ENCODE measurements at regions not wholly inside any gene's neighbourhood (a gene's known extent, or its start where the extent isn't known, plus 50 kb on each side); places are given as distances from the start of the nearest gene placed in this dataset.
A peak's percentile ranks its signal among the peaks of the same experiment; 100 is the strongest.

DNA sequence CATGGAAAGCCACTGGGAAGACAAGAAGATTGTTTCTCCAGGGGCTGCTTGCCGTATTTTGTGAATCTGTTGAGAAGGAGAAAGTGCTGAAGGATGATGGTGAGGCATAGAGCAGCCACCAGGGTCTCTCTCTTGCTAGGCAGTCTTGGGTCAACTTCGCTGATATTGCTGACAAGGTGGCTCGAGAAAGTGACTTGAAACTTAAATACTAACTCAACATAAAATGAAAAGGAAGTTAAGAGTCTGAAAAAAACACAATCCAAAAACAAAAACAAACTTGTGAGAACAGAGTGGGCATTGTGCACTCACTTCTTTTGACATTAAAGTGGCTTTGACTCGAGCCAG, 90.1 kb downstream of the CHST2 start:
- no peaks in the 10 kb centered on the region for H3K27me3 ChIP-seq (ENCODE audit: control insufficient read depth in 2 of 2, insufficient read depth in 2 of 2, low read length in 2 of 2)
- peaks cover 0 to 3% of the 10 kb centered on the region in 2 donors for H3K9me3 ChIP-seq (replicated peaks in 1 of 2; ENCODE audit: control insufficient read depth in 1 of 2, insufficient read depth in 1 of 2, low read length in 2 of 2)
- TF ChIP-seq, protein P1, sequence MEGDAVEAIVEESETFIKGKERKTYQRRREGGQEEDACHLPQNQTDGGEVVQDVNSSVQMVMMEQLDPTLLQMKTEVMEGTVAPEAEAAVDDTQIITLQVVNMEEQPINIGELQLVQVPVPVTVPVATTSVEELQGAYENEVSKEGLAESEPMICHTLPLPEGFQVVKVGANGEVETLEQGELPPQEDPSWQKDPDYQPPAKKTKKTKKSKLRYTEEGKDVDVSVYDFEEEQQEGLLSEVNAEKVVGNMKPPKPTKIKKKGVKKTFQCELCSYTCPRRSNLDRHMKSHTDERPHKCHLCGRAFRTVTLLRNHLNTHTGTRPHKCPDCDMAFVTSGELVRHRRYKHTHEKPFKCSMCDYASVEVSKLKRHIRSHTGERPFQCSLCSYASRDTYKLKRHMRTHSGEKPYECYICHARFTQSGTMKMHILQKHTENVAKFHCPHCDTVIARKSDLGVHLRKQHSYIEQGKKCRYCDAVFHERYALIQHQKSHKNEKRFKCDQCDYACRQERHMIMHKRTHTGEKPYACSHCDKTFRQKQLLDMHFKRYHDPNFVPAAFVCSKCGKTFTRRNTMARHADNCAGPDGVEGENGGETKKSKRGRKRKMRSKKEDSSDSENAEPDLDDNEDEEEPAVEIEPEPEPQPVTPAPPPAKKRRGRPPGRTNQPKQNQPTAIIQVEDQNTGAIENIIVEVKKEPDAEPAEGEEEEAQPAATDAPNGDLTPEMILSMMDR (IDR thresholded peaks at IDR 0.05), result no peak
- Mint-ChIP-seq H3K9me3 (peaks cover 0 to 7% (median 2%) of the 10 kb centered on the region in 7 donors), H3K4me1 (peaks cover 7% of the 10 kb centered on the region), H3K27me3 (ENCODE audit: low read depth in 3 of 3) (peaks cover 0 to 2% (median 0%) of the 10 kb centered on the region in 3 donors), H3K4me3 (no peak overlapping the region), H3K27ac (no peak overlapping the region), H3K36me3 (no peaks in the 10 kb centered on the region)
- H3K27ac ChIP-seq (ENCODE audit: low read depth in 1 of 2, low read length in 2 of 2), result no peak overlapping the region
- no peak overlapping the region for H2AFZ ChIP-seq (ENCODE audit: insufficient read depth, low read depth, low read length, poor library complexity, severe bottlenecking)
- H4K20me1 ChIP-seq (ENCODE audit: insufficient read depth, low read length), result no peaks in the 10 kb centered on the region
- H3K4me3 ChIP-seq (replicated peaks in 1 of 3; ENCODE audit: low read depth in 2 of 3, low read length in 3 of 3), result no peak overlapping the region
- intact Hi-C loops (cut with micrococcal nuclease), result no loop called here
- WGBS (ENCODE audit: insufficient coverage), result no CpG with 5 or more reads among the region's 4 CpGs
- no peaks in the 10 kb centered on the region for H3K36me3 ChIP-seq (replicated peaks in 1 of 2; ENCODE audit: control insufficient read depth in 1 of 2, insufficient read depth in 2 of 2, low read length in 2 of 2)
- no peak overlapping the region for H3K9ac ChIP-seq (ENCODE audit: insufficient read depth, low read length, poor library complexity, severe bottlenecking)
- H3K4me2 ChIP-seq (replicated peaks; ENCODE audit: extremely low read depth, low read length, poor library complexity, severe bottlenecking), result no peak overlapping the region
- no peaks in the 10 kb centered on the region for H3K79me2 ChIP-seq (ENCODE audit: insufficient read depth, low read length)
- DNase-seq, result no peak
- peaks cover 6 to 7% of the 10 kb centered on the region in 2 donors for H3K4me1 ChIP-seq (ENCODE audit: control insufficient read depth in 1 of 2, insufficient read depth in 2 of 2, low read length in 2 of 2)

DNA sequence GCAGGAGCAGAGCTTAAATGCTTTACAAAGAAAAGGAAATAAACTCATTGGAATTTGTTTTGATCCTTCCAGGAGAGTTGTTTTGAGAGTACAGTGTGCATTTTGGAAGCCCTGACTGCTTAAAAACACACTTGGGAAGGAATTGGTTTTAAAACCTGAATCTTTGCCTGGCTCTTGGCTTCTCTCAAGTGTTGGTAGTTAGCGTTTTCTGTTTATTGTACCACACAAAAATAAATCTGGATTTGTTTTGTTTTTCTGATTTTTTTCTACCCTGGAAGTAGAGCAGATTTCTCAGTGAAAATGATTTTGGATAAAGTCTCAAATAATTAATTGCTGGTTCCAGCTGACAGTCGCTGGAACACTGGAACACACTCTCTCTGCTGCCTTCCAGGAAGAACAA, 90.6 kb downstream of the CHST2 start:
- H3K9ac ChIP-seq (ENCODE audit: insufficient read depth, low read length, poor library complexity, severe bottlenecking), result no peak overlapping the region
- H3K9me3 ChIP-seq (replicated peaks in 1 of 2; ENCODE audit: control insufficient read depth in 1 of 2, insufficient read depth in 1 of 2, low read length in 2 of 2), result peaks cover 0 to 2% of the 10 kb centered on the region in 2 donors
- DNase-seq, result no peak
- Mint-ChIP-seq H3K4me3 (no peak overlapping the region), H3K4me1 (peaks cover 7% of the 10 kb centered on the region), H3K27me3 (ENCODE audit: low read depth in 3 of 3) (peaks cover 0 to 2% (median 0%) of the 10 kb centered on the region in 3 donors), H3K27ac (peak overlapping the region in 1 of 7 donors; percentile 11), H3K36me3 (no peaks in the 10 kb centered on the region), H3K9me3 (peaks cover 0 to 7% (median under 1%) of the 10 kb centered on the region in 7 donors)
- WGBS (ENCODE audit: insufficient coverage), result 83% methylated on average over 1 of the region's 2 CpGs
- peaks cover 6 to 7% of the 10 kb centered on the region in 2 donors for H3K4me1 ChIP-seq (ENCODE audit: control insufficient read depth in 1 of 2, insufficient read depth in 2 of 2, low read length in 2 of 2)
- no peaks in the 10 kb centered on the region for H3K79me2 ChIP-seq (ENCODE audit: insufficient read depth, low read length)
- H3K4me3 ChIP-seq (replicated peaks in 1 of 3; ENCODE audit: low read depth in 2 of 3, low read length in 3 of 3), result no peak overlapping the region
- no peaks in the 10 kb centered on the region for H3K27me3 ChIP-seq (ENCODE audit: control insufficient read depth in 2 of 2, insufficient read depth in 2 of 2, low read length in 2 of 2)
- H3K4me2 ChIP-seq (replicated peaks; ENCODE audit: extremely low read depth, low read length, poor library complexity, severe bottlenecking), result no peak overlapping the region
- no peaks in the 10 kb centered on the region for H3K36me3 ChIP-seq (replicated peaks in 1 of 2; ENCODE audit: control insufficient read depth in 1 of 2, insufficient read depth in 2 of 2, low read length in 2 of 2)
- H4K20me1 ChIP-seq (ENCODE audit: insufficient read depth, low read length), result no peaks in the 10 kb centered on the region
- H2AFZ ChIP-seq (ENCODE audit: insufficient read depth, low read depth, low read length, poor library complexity, severe bottlenecking), result no peak overlapping the region
- H3K27ac ChIP-seq (ENCODE audit: low read depth in 1 of 2, low read length in 2 of 2), result no peak overlapping the region
- intact Hi-C loops (cut with micrococcal nuclease), result no loop called here
- TF ChIP-seq, protein P1 (IDR thresholded peaks at IDR 0.05), result no peak
